ENCODE measurements at regions not wholly inside any gene's neighbourhood (a gene's known extent, or its start where the extent isn't known, plus 50 kb on each side); places are given as distances from the start of the nearest gene placed in this dataset.
A peak's percentile ranks its signal among the peaks of the same experiment; 100 is the strongest.

- H3K9me3 ChIP-seq (ENCODE audit: control insufficient read depth in 4 of 4, insufficient read depth in 3 of 4, low read length in 3 of 4): peaks cover 0 to 3% (median 0%) of the 10 kb centered on the region in 4 donors
- no peaks in the 10 kb centered on the region for H3K4me1 ChIP-seq (ENCODE audit: control insufficient read depth in 5 of 5, insufficient read depth in 5 of 5, low read length in 5 of 5)
- DNase-seq (no peak), ATAC-seq (ENCODE audit: insufficient read depth, low FRiP score) (no peak)
- H3K36me3 ChIP-seq (ENCODE audit: control insufficient read depth in 4 of 4, insufficient read depth in 4 of 4, low read length in 4 of 4): no peaks in the 10 kb centered on the region
- no peak overlapping the region for H3K4me3 ChIP-seq
- TF ChIP-seq CTCF (IDR thresholded peaks at IDR 0.05; ENCODE audit: control extremely low read depth, extremely low read depth): no peak
- no peaks in the 10 kb centered on the region for H3K27me3 ChIP-seq (ENCODE audit: control insufficient read depth in 3 of 3, insufficient read depth in 3 of 3, low read length in 2 of 3)
- H3K27ac ChIP-seq (ENCODE audit: low read depth in 1 of 2, low read length in 1 of 2): no peak overlapping the region
- WGBS, 2 donors: 87 to 91% methylated on average over 3 of the region's 3 CpGs
- no peak overlapping the region for H3K9ac ChIP-seq (ENCODE audit: insufficient read depth in 1 of 2, low read length in 2 of 2)
These were observed 393.5 kb downstream of the GPM6A start for GRCh38 chr4:175418516-175418915.

- ATAC-seq (ENCODE audit: insufficient read depth, low FRiP score): peak; percentile 58
- 69 to 83% methylated on average over 2 of the region's 2 CpGs for WGBS, 2 donors
These were observed 392.8 kb downstream of the GPM6A start for GRCh38 chr4:175419236-175419718.

GRCh38 chr4:175421506-175421905 lies 390.6 kb downstream of the GPM6A start:
- Histone ChIP-seq H3K27me3 (ENCODE audit: control insufficient read depth in 3 of 3, insufficient read depth in 3 of 3, low read length in 2 of 3) (no peaks in the 10 kb centered on the region), H3K9ac (ENCODE audit: insufficient read depth in 1 of 2, low read length in 2 of 2) (no peak overlapping the region), H3K9me3 (ENCODE audit: control insufficient read depth in 4 of 4, insufficient read depth in 3 of 4, low read length in 3 of 4) (peaks cover 0 to 10% (median 0%) of the 10 kb centered on the region in 4 donors), H3K4me1 (ENCODE audit: control insufficient read depth in 5 of 5, insufficient read depth in 5 of 5, low read length in 5 of 5) (no peaks in the 10 kb centered on the region), H3K4me3 (no peak overlapping the region), H3K36me3 (ENCODE audit: control insufficient read depth in 4 of 4, insufficient read depth in 4 of 4, low read length in 4 of 4) (no peaks in the 10 kb centered on the region), H3K27ac (ENCODE audit: low read depth in 1 of 2, low read length in 1 of 2) (no peak overlapping the region)
- ATAC-seq (ENCODE audit: insufficient read depth, low FRiP score): no peak
- no peak for DNase-seq
- TF ChIP-seq CTCF (IDR thresholded peaks at IDR 0.05; ENCODE audit: control extremely low read depth, extremely low read depth): no peak
- WGBS, 2 donors: 72 to 81% methylated on average over 3 of the region's 3 CpGs

More at GRCh38 chr4:175419236-175419718, 392.8 kb downstream of the GPM6A start:
- Histone ChIP-seq H3K27me3 (ENCODE audit: control insufficient read depth in 3 of 3, insufficient read depth in 3 of 3, low read length in 2 of 3) (no peaks in the 10 kb centered on the region), H3K4me3 (no peak overlapping the region), H3K27ac (ENCODE audit: low read depth in 1 of 2, low read length in 1 of 2) (no peak overlapping the region), H3K4me1 (ENCODE audit: control insufficient read depth in 5 of 5, insufficient read depth in 5 of 5, low read length in 5 of 5) (no peaks in the 10 kb centered on the region), H3K9ac (ENCODE audit: insufficient read depth in 1 of 2, low read length in 2 of 2) (no peak overlapping the region), H3K36me3 (ENCODE audit: control insufficient read depth in 4 of 4, insufficient read depth in 4 of 4, low read length in 4 of 4) (no peaks in the 10 kb centered on the region), H3K9me3 (ENCODE audit: control insufficient read depth in 4 of 4, insufficient read depth in 3 of 4, low read length in 3 of 4) (peaks cover 0 to 3% (median 0%) of the 10 kb centered on the region in 4 donors)
- TF ChIP-seq CTCF (IDR thresholded peaks at IDR 0.05; ENCODE audit: control extremely low read depth, extremely low read depth): no peak
- no peak for DNase-seq

- Histone ChIP-seq H3K4me1 (ENCODE audit: control insufficient read depth in 5 of 5, insufficient read depth in 5 of 5, low read length in 5 of 5) (no peaks in the 10 kb centered on the region), H3K9me3 (ENCODE audit: control insufficient read depth in 4 of 4, insufficient read depth in 3 of 4, low read length in 3 of 4) (peaks cover 0 to 7% (median 0%) of the 10 kb centered on the region in 4 donors), H3K36me3 (ENCODE audit: control insufficient read depth in 4 of 4, insufficient read depth in 4 of 4, low read length in 4 of 4) (no peaks in the 10 kb centered on the region), H3K27me3 (ENCODE audit: control insufficient read depth in 3 of 3, insufficient read depth in 3 of 3, low read length in 2 of 3) (no peaks in the 10 kb centered on the region), H3K27ac (ENCODE audit: low read depth in 1 of 2, low read length in 1 of 2) (no peak overlapping the region), H3K9ac (ENCODE audit: insufficient read depth in 1 of 2, low read length in 2 of 2) (no peak overlapping the region), H3K4me3 (no peak overlapping the region)
- no peak for TF ChIP-seq CTCF (IDR thresholded peaks at IDR 0.05; ENCODE audit: control extremely low read depth, extremely low read depth)
- WGBS, 2 donors: 90 to 91% methylated on average over 2 of the region's 2 CpGs
- ATAC-seq (ENCODE audit: insufficient read depth, low FRiP score) (no peak), DNase-seq (no peak)
These were observed 389.7 kb downstream of the GPM6A start for GRCh38 chr4:175422331-175422730.
